Tibial artery (tissue), 4 donors: ENCODE measurements at regions not wholly inside any gene's neighbourhood (a gene's known extent, or its start where the extent isn't known, plus 50 kb on each side); places are given as distances from the start of the nearest gene placed in this dataset.
A peak's percentile ranks its signal among the peaks of the same experiment; 100 is the strongest.
"Not testable (repeated sequence)": the region's sequence is repeated elsewhere in the genome, so short reads cannot be mapped to it uniquely, and the experiment has no call there.

Experiments used
- DNase-seq, 2 donors: peaks; one replicate each; pipeline ENCODE4 v3.0.0-alpha.2; 2019
- H3K27ac ChIP-seq, 2 donors: fragments of 200-600 bp; sonication (generic) in 1 of 2; 1 replicate in 1 of 2; 2 replicates in 1 of 2; pipeline ENCODE4 v1.5.1; 2018 to 2019; ENCODE audit warnings: mild to moderate bottlenecking in 1 of 2
- H3K27me3 ChIP-seq, 2 donors: fragments of 200-600 bp; sonication (generic) in 1 of 2; one replicate each; pipeline versions ENCODE4 v1.5.1 to v1.6.0; 2016 to 2019
- H3K36me3 ChIP-seq, 3 donors: fragments of 200-600 bp; sonication (generic) in 2 of 3; one replicate each; pipeline ENCODE4 v1.5.1; 2016 to 2019; ENCODE audit warnings: mild to moderate bottlenecking in 2 of 3
- H3K4me1 ChIP-seq, 4 donors: fragments of 200-600 bp; sonication (generic) in 2 of 4; 1 replicate in 3 of 4; 2 replicates in 1 of 4; pipeline ENCODE4 v1.5.1; 2016 to 2019
- H3K4me3 ChIP-seq, 2 donors: fragments of 200-600 bp; sonication (generic) in 1 of 2; 1 replicate in 1 of 2; 2 replicates in 1 of 2; pipeline ENCODE4 v1.5.1; 2018 to 2019; ENCODE audit warnings: mild to moderate bottlenecking in 2 of 2
- H3K9me3 ChIP-seq, 3 donors: fragments of 200-600 bp; sonication (generic) in 1 of 3; one replicate each; pipeline ENCODE4 v1.5.1; 2016 to 2019
- intact Hi-C: fragments of 100-400 bp; cut with DNase I; formaldehyde crosslinking; loops from one replicate; pipeline ENCODE4 v1.15.0; 2023; ENCODE audit warnings: low total_unique reads
- TF ChIP-seq, protein P1 (sequence below), 2 experiments: fragments of 200-600 bp in 1 of 2; fragments of 450-650 bp in 1 of 2; IDR thresholded peaks; one replicate each; pipeline ENCODE4 v1.5.1; 2017 to 2019; ENCODE audit warnings: antibody characterized with exemption in 2 of 2, mild to moderate bottlenecking in 1 of 2, moderate library complexity in 1 of 2

DNA sequence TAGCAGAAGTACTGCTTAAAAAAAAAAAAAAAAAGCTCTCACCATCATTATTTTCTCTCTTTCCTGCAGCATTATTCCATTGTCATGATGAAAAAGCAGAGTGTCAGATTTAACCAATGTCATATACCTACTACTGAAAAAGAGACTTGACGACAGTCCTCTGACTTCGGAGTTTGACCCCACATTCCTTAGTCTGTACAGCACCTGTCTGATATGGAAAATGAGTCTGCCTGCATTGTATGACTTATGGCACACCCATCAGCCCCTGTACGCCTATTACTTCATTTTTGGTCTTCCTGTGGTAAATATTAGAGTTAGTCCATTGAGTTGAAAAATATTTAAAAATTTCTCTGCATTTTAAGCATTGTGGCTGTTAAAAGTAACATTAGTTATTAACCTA, 54.5 kb upstream of the NOX4 start:
- no peaks in the 10 kb centered on the region for H3K9me3 ChIP-seq
- DNase-seq: no peak
- intact Hi-C loops: no loop called here
- TF ChIP-seq, protein P1, sequence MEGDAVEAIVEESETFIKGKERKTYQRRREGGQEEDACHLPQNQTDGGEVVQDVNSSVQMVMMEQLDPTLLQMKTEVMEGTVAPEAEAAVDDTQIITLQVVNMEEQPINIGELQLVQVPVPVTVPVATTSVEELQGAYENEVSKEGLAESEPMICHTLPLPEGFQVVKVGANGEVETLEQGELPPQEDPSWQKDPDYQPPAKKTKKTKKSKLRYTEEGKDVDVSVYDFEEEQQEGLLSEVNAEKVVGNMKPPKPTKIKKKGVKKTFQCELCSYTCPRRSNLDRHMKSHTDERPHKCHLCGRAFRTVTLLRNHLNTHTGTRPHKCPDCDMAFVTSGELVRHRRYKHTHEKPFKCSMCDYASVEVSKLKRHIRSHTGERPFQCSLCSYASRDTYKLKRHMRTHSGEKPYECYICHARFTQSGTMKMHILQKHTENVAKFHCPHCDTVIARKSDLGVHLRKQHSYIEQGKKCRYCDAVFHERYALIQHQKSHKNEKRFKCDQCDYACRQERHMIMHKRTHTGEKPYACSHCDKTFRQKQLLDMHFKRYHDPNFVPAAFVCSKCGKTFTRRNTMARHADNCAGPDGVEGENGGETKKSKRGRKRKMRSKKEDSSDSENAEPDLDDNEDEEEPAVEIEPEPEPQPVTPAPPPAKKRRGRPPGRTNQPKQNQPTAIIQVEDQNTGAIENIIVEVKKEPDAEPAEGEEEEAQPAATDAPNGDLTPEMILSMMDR (IDR thresholded peaks at IDR 0.05): no peak
- H3K27me3 ChIP-seq: no peaks in the 10 kb centered on the region
- no peaks in the 10 kb centered on the region for H3K36me3 ChIP-seq
- no peak overlapping the region for H3K4me3 ChIP-seq
- peaks cover 0 to 11% (median 0%) of the 10 kb centered on the region in 4 donors for H3K4me1 ChIP-seq
- peak overlapping the region in 1 of 2 donors; percentile 28 for H3K27ac ChIP-seq

DNA sequence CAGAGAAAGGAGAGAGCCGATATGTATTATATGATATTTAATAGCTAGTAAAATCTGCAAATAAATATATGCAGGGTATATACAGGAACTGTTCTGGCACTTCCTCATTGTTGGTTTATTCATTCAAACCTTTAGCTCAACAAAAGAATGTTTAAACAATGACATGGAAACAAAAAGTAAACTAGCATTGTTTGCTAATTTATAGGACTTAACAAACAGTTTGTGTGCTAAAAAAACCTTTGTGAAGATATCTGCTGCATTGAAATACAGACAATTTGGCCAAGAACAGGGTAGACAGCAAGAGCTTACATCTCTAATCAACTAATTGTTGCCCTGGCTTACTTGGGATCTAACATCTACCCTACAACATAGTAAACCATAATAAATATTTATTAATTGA, 64.6 kb upstream of the NOX4 start:
- H3K27me3 ChIP-seq, DNase-seq, intact Hi-C loops, H3K9me3 ChIP-seq, H3K4me3 ChIP-seq, H3K27ac ChIP-seq, H3K36me3 ChIP-seq: not testable (repeated sequence)
- H3K4me1 ChIP-seq: peaks cover 0 to 17% (median 0%) of the 10 kb centered on the region in 4 donors

DNA sequence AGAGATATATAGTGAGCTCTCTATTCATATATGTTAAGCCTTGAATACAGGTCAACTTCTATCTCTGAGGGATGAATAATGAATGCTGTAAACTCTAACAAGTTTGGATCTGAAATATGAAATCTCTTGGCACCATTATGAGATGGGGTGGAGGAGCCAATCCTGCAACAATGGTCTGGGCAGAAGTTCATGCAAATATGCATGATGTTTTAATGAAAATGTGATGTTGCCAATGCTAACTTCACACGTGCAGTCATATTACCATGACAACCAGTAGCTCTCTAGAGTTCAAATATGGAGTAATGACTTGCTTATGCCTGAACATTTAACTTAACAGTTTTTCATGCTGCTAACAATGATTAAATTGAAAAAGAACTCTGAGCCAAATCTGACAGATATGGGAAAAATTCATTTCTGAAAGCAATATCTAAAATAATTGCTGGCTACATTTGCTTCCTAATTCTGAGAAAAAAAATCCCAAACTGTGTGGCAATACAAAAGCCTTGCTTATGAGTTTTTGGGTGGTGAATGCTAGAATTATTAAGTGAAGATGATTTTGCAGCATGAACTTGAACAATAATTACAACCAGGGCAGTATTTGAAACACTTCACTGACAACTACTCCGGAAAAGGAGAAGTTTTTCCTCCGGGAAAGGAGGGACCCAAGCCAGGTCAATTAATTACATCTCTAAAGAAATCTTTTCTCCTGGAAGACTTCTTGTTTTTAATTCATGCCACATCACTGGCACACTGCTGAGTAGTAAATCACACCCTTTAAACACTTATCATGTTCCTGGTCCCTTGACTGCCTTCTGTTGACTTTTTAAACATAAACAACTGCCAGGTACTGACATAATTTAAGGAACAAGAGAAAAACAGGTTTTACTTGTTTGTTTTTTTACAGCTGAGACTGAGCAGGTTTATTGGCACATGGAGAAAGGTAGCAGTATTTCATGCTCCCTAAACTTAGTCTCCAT, 65.8 kb upstream of the NOX4 start:
- H3K4me1 ChIP-seq: peaks cover 0 to 17% (median 0%) of the 10 kb centered on the region in 4 donors
- intact Hi-C loops, H3K9me3 ChIP-seq, H3K36me3 ChIP-seq, DNase-seq, H3K27me3 ChIP-seq, H3K27ac ChIP-seq, H3K4me3 ChIP-seq: not testable (repeated sequence)

DNA sequence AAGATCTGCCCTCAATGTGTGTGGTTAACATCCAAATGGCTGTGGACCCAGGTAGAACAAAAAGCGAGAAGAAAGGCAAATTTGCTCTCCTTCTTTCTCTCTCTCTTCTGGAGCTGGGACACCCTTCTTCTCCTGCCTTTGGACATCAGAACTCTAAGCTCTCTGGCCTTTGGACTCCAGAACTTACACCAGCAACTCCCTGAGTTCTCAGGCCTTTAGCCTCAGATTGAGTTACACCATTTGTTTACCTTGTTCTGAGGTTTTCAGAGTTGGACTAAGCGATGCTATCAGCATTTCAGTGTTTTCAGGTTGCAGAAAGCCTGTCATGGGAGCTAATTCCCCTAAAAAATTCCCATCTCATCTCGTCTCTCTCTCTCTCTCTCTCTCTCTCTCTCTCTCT, 69.4 kb upstream of the NOX4 start:
- H3K9me3 ChIP-seq, H3K27ac ChIP-seq, intact Hi-C loops, H3K36me3 ChIP-seq, DNase-seq, H3K27me3 ChIP-seq, H3K4me3 ChIP-seq: not testable (repeated sequence)
- H3K4me1 ChIP-seq: peaks cover 0 to 21% (median 0%) of the 10 kb centered on the region in 4 donors

DNA sequence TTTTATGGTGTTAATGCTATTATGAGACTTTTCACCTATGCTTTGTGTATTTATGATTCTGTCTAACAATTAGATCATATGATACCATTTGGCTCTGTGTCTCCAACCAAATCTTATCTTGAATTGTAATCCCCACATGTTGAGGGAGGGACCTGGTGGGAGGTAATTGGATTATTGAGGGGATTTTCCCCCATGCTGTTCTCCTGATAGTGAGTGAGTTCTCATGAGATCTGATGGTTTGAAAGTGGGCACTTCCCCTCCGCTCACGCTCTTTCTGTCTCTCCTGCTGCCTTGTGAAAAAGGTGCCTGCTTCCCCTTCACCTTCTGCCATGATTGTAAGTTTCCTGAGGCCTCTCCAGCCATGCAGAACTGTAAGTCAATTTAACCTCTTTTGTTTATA, 71.6 kb upstream of the NOX4 start:
- H3K4me1 ChIP-seq, H3K27me3 ChIP-seq, H3K36me3 ChIP-seq, intact Hi-C loops, H3K4me3 ChIP-seq, H3K9me3 ChIP-seq, DNase-seq, H3K27ac ChIP-seq: not testable (repeated sequence)

DNA sequence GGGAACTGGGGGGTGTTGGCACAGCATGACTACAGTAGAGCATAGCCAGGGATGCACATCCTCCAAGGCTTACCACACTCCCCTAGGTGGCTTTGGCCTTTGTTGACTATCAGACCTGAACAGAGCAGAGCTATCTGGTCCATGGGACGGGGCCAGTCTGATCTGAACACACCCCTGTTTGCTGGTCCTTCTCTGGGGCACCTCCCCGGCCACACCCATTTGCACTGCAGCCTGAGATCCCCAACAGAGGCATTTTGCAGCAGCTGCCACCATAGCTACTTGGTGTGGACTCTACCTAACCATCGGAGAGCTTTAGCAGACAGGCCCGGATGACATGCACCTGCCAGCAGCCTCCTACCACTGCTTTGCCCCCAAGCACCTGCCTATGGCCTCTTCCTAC, 75.8 kb upstream of the NOX4 start:
- Histone ChIP-seq H3K4me3 (no peak overlapping the region), H3K27ac (no peak overlapping the region), H3K4me1 (peaks cover 0 to 5% (median 0%) of the 10 kb centered on the region in 4 donors), H3K36me3 (no peaks in the 10 kb centered on the region), H3K27me3 (no peaks in the 10 kb centered on the region), H3K9me3 (no peaks in the 10 kb centered on the region)
- intact Hi-C loops: no loop called here
- DNase-seq: no peak
- TF ChIP-seq, protein P1 (IDR thresholded peaks at IDR 0.05): no peak

DNA sequence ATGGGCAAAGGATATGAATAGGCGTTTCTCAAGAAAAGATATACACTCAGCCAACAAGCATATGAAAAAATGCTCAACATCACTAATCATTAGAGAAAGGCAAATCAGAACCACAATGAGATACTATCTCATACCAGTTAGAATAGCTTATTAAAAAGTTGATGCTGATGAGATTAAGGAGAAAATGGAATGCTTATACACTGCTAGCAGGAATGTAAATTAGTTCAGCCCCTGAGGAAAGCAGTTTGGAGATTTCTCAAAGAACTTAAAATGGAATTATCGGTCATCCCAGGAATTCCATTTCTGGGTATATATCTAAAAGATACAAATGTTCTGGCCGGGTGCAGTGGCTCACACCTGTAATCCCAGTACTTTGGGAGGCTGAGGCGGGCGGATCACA, 78.2 kb upstream of the NOX4 start:
- H3K4me1 ChIP-seq, H3K4me3 ChIP-seq, H3K27me3 ChIP-seq, H3K27ac ChIP-seq, H3K36me3 ChIP-seq, H3K9me3 ChIP-seq, intact Hi-C loops, DNase-seq: not testable (repeated sequence)

DNA sequence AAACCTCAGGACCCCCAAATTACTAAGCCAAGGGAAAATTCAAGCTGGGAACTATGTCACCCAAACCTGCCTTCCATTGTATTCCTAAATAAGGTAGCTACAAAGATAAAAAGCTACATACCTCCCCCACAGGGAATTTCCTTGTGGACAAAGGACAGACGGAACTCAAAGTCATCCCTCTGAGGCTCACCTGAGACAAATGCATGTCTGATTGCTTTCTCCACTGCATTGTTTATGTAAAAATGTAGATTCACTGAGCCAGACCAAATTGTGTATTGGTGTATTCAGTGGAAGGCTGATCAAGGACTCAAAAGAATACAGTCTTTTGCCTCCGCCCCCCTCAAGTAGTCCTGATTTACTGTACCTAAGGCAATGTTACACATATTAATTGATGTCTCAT, 80.5 kb upstream of the NOX4 start:
- H3K36me3 ChIP-seq, intact Hi-C loops, DNase-seq, H3K27ac ChIP-seq, H3K4me3 ChIP-seq, H3K27me3 ChIP-seq, H3K9me3 ChIP-seq, H3K4me1 ChIP-seq: not testable (repeated sequence)

DNA sequence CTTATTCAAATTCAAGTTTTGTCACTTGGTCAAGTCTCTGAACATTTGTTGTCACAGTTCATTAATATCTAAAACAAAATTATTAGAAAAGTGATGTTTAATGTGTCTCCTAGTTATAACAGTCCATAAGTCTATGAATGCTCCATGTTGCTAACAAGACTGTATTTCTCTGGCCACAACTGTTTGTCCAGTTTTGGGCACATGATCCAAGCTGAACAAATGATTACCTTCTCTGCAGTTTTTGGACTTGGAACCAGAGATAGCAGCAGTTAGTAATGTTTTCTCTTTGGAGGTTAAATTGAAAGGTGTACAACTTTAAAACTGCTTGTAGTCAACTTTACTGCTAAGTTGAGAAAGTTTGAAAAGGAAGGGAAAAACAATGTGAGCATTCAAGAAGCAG, 84.7 kb upstream of the NOX4 start:
- intact Hi-C loops, H3K27ac ChIP-seq, H3K27me3 ChIP-seq, DNase-seq, H3K36me3 ChIP-seq, H3K4me3 ChIP-seq, H3K9me3 ChIP-seq, H3K4me1 ChIP-seq: not testable (repeated sequence)

DNA sequence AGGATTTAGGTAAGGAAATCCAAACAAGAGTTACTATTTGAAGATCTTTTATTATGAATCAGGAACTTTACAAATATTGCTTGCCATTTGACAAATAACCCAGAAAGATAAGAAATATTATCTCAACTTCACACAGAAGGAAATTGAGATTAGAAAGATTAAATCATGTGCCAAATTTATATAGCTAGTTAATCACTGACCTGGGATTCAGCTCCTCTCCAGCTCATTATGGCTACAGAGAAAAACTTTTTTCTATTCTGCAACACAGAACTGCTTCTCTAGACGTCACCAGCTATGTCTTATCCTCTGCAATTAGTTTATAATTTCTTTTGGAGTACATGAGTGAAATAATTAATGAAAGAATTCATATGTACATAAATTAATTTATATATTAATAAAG, 86.3 kb upstream of the NOX4 start:
- H3K36me3 ChIP-seq, intact Hi-C loops, H3K27ac ChIP-seq: not testable (repeated sequence)

More for the DNA sequence above, 86.3 kb upstream of the NOX4 start:
- DNase-seq, H3K4me3 ChIP-seq, H3K4me1 ChIP-seq, H3K27me3 ChIP-seq, H3K9me3 ChIP-seq: not testable (repeated sequence)
